HCT116 (cell line): ENCODE measurements at regions not wholly inside any gene's neighbourhood (a gene's known extent, or its start where the extent isn't known, plus 50 kb on each side); places are given as distances from the start of the nearest gene placed in this dataset.

Source experiments
- CTCF ChIP-seq, 3 experiments: fragments of 200-600 bp in 1 of 3; sonication (generic) in 1 of 3; IDR thresholded peaks in 2 of 3; conservative IDR thresholded peaks in 1 of 3; 2 replicates each; pipeline ENCODE4 v1.5.1; 2012 to 2017; ENCODE audit warnings: low read depth in 2 of 3, low read length in 2 of 3, antibody characterized with exemption in 1 of 3, borderline replicate concordance in 1 of 3, control low read depth in 1 of 3, mild to moderate bottlenecking in 1 of 3, mixed read lengths in 1 of 3, mixed run types in 1 of 3, moderate library complexity in 1 of 3; ENCODE audit not compliant: insufficient read depth in 1 of 3
- EZH2 ChIP-seq: fragments of 200-600 bp; sonication (generic); IDR thresholded peaks from 2 replicates; pipeline ENCODE4 v1.6.1; 2017; ENCODE audit warnings: antibody characterized with exemption, mixed run types
- POLR2A ChIP-seq: IDR thresholded peaks from 2 replicates; pipeline ENCODE4 v1.7.0; 2011; ENCODE audit warnings: borderline replicate concordance; ENCODE audit not compliant: insufficient read depth, insufficient read length; ENCODE audit errors: extremely low read depth
- POLR2AphosphoS5 ChIP-seq: IDR thresholded peaks from 2 replicates; pipeline ENCODE4 v1.6.1; 2011; ENCODE audit warnings: mild to moderate bottlenecking, low read depth, low read length, moderate library complexity
- REST ChIP-seq: IDR thresholded peaks from 2 replicates; pipeline ENCODE4 v1.6.1; 2012; ENCODE audit warnings: low read depth
- SIN3A ChIP-seq: IDR thresholded peaks from 2 replicates; pipeline ENCODE4 v1.6.1; 2012; ENCODE audit warnings: low read depth
- YY1 ChIP-seq: IDR thresholded peaks from 2 replicates; pipeline ENCODE4 v1.6.1; 2011; ENCODE audit warnings: low read length, low read depth, moderate library complexity, mild to moderate bottlenecking; ENCODE audit not compliant: insufficient replicate concordance; ENCODE audit errors: extremely low read depth
- ZBTB33 ChIP-seq: IDR thresholded peaks from 2 replicates; pipeline ENCODE4 v1.6.1; 2011; ENCODE audit warnings: mild to moderate bottlenecking, low read length, moderate library complexity; ENCODE audit not compliant: insufficient replicate concordance; ENCODE audit errors: extremely low read depth
- ZNF274 ChIP-seq: fragments of 200-500 bp; sonication (Bioruptor generic); IDR thresholded peaks from 2 replicates; pipeline ENCODE4 v1.6.1; 2014; ENCODE audit warnings: mild to moderate bottlenecking, low read depth, low read length, inconsistent platforms

- TF ChIP-seq SIN3A (no peak), EZH2 (no peak), POLR2AphosphoS5 (no peak), CTCF (IDR thresholded peaks at IDR 0.05 in 2 of 3, conservative IDR thresholded peaks at IDR 0.05 in 1 of 3; ENCODE audit: borderline replicate concordance in 1 of 3, insufficient read depth in 1 of 3, low read depth in 2 of 3, low read length in 2 of 3) (no peak), ZNF274 (no peak), REST (no peak), ZBTB33 (no peak), POLR2A (no peak), YY1 (no peak)
Measured at GRCh38 chr4:100076753-100077152, 113.5 kb downstream of the DDIT4L start.
